Caco-2 (cell line): ENCODE measurements at regions not wholly inside any gene's neighbourhood (a gene's known extent, or its start where the extent isn't known, plus 50 kb on each side); places are given as distances from the start of the nearest gene placed in this dataset.

ENCODE experiments used
- BruUV-seq: library from RNA; stranded (reverse); fragments of 400-500 nt; replicated peaks from 2 replicates; lab custom pipeline; 2021; lab: Mats Ljungman, UMichigan
- CTCF ChIA-PET: fragments of 300-600 bp; sonication (Branson Sonifier 250); formaldehyde crosslinking; loops from one replicate; lab custom pipeline; 2022; ENCODE audit warnings: antibody characterized with exemption; lab: Charles Lee
- POLR2A ChIA-PET: fragments of 300-600 bp; sonication (Branson Sonifier 250); formaldehyde crosslinking; loops from one replicate; lab custom pipeline; 2022; ENCODE audit warnings: antibody characterized with exemption; lab: Charles Lee
- DNase-seq, 2 experiments: peaks; one replicate each; pipeline versions ENCODE4 v3.0.0 to v3.0.0-alpha.2; 2020 to 2022
- H3K27me3 ChIP-seq: replicated peaks from 2 replicates; pipeline ENCODE4 v1.6.0; 2011; ENCODE audit warnings: low read length; ENCODE audit not compliant: control insufficient read depth, insufficient read depth
- H3K36me3 ChIP-seq: 2 replicates; pipeline ENCODE4 v1.5.1; 2011; ENCODE audit warnings: low read length; ENCODE audit not compliant: control insufficient read depth, insufficient read depth
- H3K4me1 ChIP-seq: fragments of 250-450 bp; sonication (Bioruptor Pico); 2 replicates; pipeline ENCODE4 v1.5.1; 2020; ENCODE audit warnings: mild to moderate bottlenecking
- H3K4me3 ChIP-seq: 2 replicates; pipeline ENCODE4 v1.5.1; 2011; ENCODE audit warnings: low read depth, mild to moderate bottlenecking, control low read depth, low read length
- H3K9me3 ChIP-seq: fragments of 250-450 bp; sonication (Bioruptor Pico); 2 replicates; pipeline ENCODE4 v1.5.1; 2020; ENCODE audit warnings: mild to moderate bottlenecking, moderate library complexity
- H3K27ac Mint-ChIP-seq: one replicate; pipeline ENCODE4 v1.8.0; 2022; ENCODE audit warnings: mixed read lengths; ENCODE audit not compliant: unreplicated experiment
- H3K27me3 Mint-ChIP-seq: one replicate; pipeline ENCODE4 v1.8.0; 2022; ENCODE audit warnings: mixed read lengths; ENCODE audit not compliant: insufficient read depth, unreplicated experiment
- H3K36me3 Mint-ChIP-seq: one replicate; pipeline ENCODE4 v1.8.0; 2022; ENCODE audit warnings: mild to moderate bottlenecking, mixed read lengths; ENCODE audit not compliant: insufficient read depth, unreplicated experiment
- H3K4me1 Mint-ChIP-seq: one replicate; pipeline ENCODE4 v1.8.0; 2022; ENCODE audit warnings: low read depth, mixed read lengths; ENCODE audit not compliant: unreplicated experiment
- H3K4me3 Mint-ChIP-seq: one replicate; pipeline ENCODE4 v1.8.0; 2022; ENCODE audit warnings: mild to moderate bottlenecking, moderate library complexity, mixed read lengths; ENCODE audit not compliant: unreplicated experiment
- H3K9me3 Mint-ChIP-seq: one replicate; pipeline ENCODE4 v1.8.0; 2022; ENCODE audit warnings: mixed read lengths; ENCODE audit not compliant: unreplicated experiment
- intact Hi-C: fragments of 100-400 bp; cut with micrococcal nuclease; formaldehyde crosslinking; loops from one replicate; pipeline ENCODE4 v1.10.0; 2022; ENCODE audit not compliant: unreplicated experiment
- TF ChIP-seq, protein P1 (sequence below), 2 experiments: fragments of 200-600 bp in 1 of 2; IDR thresholded peaks; 1 replicate in 1 of 2; 2 replicates in 1 of 2; pipeline versions ENCODE4 v1.5.1 to v1.8.0; 2011 to 2022; ENCODE audit warnings: antibody characterized with exemption in 1 of 2, control low read depth in 1 of 2, inconsistent platforms in 1 of 2, low read depth in 1 of 2, low read length in 1 of 2, mild to moderate bottlenecking in 1 of 2, moderate library complexity in 1 of 2; ENCODE audit not compliant: insufficient read depth in 1 of 2, severe bottlenecking in 1 of 2, unreplicated experiment in 1 of 2

DNA sequence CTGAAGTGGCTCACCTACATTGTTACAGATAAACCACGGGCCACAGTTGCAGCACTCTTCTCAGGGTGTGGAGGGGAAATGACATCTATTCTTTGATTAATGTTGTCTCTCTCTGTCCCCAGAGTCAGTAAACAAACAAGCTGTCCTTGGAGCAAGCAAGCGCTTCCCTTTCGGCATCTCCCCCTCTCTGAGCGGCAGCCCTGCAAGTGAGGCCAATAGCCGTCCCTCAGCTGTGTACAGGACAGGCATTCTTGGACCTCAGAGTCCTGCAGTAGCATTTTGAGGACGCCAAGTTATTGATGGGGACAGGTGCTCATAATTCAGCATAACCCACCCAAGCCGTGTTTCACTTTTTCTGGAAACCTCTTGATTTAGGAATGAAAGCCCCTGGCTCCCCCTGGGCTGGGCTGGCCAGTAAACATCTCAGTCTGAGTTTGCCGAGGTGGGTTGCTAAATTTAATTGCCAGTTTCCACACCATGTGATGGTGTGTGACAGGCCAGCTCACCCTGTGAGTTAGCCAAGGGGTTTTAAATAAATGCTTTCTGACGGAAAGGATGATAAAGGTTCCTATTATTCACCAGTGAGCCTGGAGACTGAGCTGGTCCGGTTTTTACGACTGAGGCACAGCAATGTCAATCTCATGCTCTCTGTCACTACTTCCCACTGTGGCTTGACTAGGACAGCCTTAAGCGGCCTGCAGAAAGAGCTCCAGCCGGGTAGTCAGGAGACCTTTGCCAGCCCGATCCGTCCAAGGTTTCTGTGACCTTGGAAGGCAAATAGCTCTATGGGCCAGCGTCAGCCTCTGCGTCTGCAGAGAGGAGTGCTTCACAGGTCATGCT is 214.8 kb upstream of the RREB1 start:
- Histone ChIP-seq H3K4me1 (peaks cover 51% of the 10 kb centered on the region), H3K27me3 (no peaks in the 10 kb centered on the region), H3K9me3 (no peaks in the 10 kb centered on the region; the same call in 1 of the 2 replicates), H3K4me3 (no peak overlapping the region), H3K36me3 (no peaks in the 10 kb centered on the region)
- BruUV-seq: no TSS peak
- ChIA-PET POLR2A (no interaction called here), CTCF (no interaction called here)
- no peak overlapping the region for H3K4me3 Mint-ChIP-seq
- peaks cover 46% of the 10 kb centered on the region for H3K4me1 Mint-ChIP-seq
- intact Hi-C loops: loop anchor here (10.0 kb wide), 2 partner anchors 78 to 218 kb away; no protein-coding TSS in a partner anchor
- H3K9me3 Mint-ChIP-seq: no peaks in the 10 kb centered on the region
- no peak for DNase-seq
- H3K27me3 Mint-ChIP-seq: no peaks in the 10 kb centered on the region
- TF ChIP-seq, protein P1, sequence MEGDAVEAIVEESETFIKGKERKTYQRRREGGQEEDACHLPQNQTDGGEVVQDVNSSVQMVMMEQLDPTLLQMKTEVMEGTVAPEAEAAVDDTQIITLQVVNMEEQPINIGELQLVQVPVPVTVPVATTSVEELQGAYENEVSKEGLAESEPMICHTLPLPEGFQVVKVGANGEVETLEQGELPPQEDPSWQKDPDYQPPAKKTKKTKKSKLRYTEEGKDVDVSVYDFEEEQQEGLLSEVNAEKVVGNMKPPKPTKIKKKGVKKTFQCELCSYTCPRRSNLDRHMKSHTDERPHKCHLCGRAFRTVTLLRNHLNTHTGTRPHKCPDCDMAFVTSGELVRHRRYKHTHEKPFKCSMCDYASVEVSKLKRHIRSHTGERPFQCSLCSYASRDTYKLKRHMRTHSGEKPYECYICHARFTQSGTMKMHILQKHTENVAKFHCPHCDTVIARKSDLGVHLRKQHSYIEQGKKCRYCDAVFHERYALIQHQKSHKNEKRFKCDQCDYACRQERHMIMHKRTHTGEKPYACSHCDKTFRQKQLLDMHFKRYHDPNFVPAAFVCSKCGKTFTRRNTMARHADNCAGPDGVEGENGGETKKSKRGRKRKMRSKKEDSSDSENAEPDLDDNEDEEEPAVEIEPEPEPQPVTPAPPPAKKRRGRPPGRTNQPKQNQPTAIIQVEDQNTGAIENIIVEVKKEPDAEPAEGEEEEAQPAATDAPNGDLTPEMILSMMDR (IDR thresholded peaks at IDR 0.05; ENCODE audit: insufficient read depth in 1 of 2, low read depth in 1 of 2, low read length in 1 of 2, severe bottlenecking in 1 of 2, unreplicated experiment in 1 of 2): no peak
- no peaks in the 10 kb centered on the region for H3K36me3 Mint-ChIP-seq
- H3K27ac Mint-ChIP-seq: peak overlapping the region; percentile 58

DNA sequence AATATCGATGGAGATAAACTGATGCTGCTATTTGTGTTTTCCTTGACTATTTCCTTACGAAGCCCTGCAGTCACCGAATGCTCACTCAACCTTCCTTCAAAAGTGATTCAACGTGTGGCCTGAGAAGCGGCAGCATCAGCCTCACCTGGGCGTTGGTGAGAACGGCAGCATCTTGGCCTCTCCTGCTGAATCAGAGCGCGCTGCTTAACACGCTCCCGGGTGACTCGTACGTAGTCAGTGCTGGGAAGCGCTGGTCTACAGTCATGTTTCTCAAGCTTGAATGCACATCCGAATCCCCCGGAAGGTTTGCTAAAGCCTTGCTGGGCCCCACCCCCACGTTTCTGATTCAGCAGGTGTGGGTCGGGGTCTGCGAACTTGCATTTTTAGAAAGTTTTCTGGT is 214.1 kb upstream of the RREB1 start:
- Histone ChIP-seq H3K27me3 (no peaks in the 10 kb centered on the region), H3K4me3 (no peak overlapping the region), H3K9me3 (no peaks in the 10 kb centered on the region; the same call in 1 of the 2 replicates), H3K36me3 (no peaks in the 10 kb centered on the region), H3K4me1 (peaks cover 53% of the 10 kb centered on the region)
- intact Hi-C loops: loop anchor here (10.0 kb wide), 2 partner anchors 79 to 219 kb away; no protein-coding TSS in a partner anchor
- H3K27me3 Mint-ChIP-seq: no peaks in the 10 kb centered on the region
- no peaks in the 10 kb centered on the region for H3K36me3 Mint-ChIP-seq
- DNase-seq: no peak
- H3K4me3 Mint-ChIP-seq: no peak overlapping the region
- H3K4me1 Mint-ChIP-seq: peaks cover 49% of the 10 kb centered on the region
- BruUV-seq: no TSS peak
- POLR2A ChIA-PET: no interaction called here
- TF ChIP-seq, protein P1 (IDR thresholded peaks at IDR 0.05; ENCODE audit: insufficient read depth in 1 of 2, low read depth in 1 of 2, low read length in 1 of 2, severe bottlenecking in 1 of 2, unreplicated experiment in 1 of 2): no peak
- no peaks in the 10 kb centered on the region for H3K9me3 Mint-ChIP-seq
- CTCF ChIA-PET: no interaction called here
- no peak overlapping the region for H3K27ac Mint-ChIP-seq

DNA sequence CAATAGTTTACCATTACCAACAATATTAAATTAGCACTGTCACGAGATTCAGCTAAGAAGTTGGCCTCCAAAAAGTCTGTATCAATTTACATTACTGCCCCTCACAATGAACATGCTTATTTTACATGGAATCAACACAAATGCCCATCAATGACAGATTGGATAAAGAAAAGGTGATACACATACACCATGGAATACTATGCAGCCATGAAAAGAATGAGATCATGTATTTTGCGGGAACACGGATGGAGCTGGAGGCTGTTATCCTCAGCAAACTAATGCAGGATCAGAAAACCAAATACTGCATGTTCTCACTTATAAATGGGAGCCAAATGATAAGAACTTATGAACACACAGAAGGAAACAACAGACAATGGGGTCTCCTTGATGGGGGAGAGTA is 211.8 kb upstream of the RREB1 start:
- intact Hi-C loops: loop anchor here (5.0 to 10.0 kb wide), 3 partner anchors 54 to 221 kb away; no protein-coding TSS in a partner anchor
- Mint-ChIP-seq H3K27ac (no peak overlapping the region), H3K27me3 (no peaks in the 10 kb centered on the region), H3K4me1 (peaks cover 41% of the 10 kb centered on the region), H3K4me3 (no peak overlapping the region), H3K9me3 (no peaks in the 10 kb centered on the region), H3K36me3 (no peaks in the 10 kb centered on the region)
- Histone ChIP-seq H3K27me3 (no peaks in the 10 kb centered on the region), H3K4me1 (peaks cover 43% of the 10 kb centered on the region), H3K9me3 (no peaks in the 10 kb centered on the region; the same call in 1 of the 2 replicates), H3K4me3 (no peak overlapping the region), H3K36me3 (no peaks in the 10 kb centered on the region)
- ChIA-PET POLR2A (no interaction called here), CTCF (no interaction called here)
- BruUV-seq: no TSS peak
- TF ChIP-seq, protein P1 (IDR thresholded peaks at IDR 0.05; ENCODE audit: insufficient read depth in 1 of 2, low read depth in 1 of 2, low read length in 1 of 2, severe bottlenecking in 1 of 2, unreplicated experiment in 1 of 2): no peak
- no peak for DNase-seq
